Esophagus squamous epithelium (tissue), 5 donors: ENCODE measurements at regions not wholly inside any gene's neighbourhood (a gene's known extent, or its start where the extent isn't known, plus 50 kb on each side); places are given as distances from the start of the nearest gene placed in this dataset.

Experiments
- DNase-seq: peaks from one replicate; lab custom pipeline; 2025; lab: John Stamatoyannopoulos, UW
- H3K27ac ChIP-seq, 4 donors: fragments of 200-600 bp; sonication (generic); one replicate each; pipeline ENCODE4 v1.5.1; 2016 to 2019; ENCODE audit warnings: mild to moderate bottlenecking in 1 of 4
- H3K27me3 ChIP-seq, 4 donors: fragments of 200-600 bp; sonication (generic); 1 replicate in 3 of 4; 2 replicates in 1 of 4; pipeline versions ENCODE4 v1.5.1 to v1.6.0; 2017 to 2021; ENCODE audit warnings: antibody characterized with exemption in 1 of 4
- H3K36me3 ChIP-seq, 3 donors: fragments of 200-600 bp; sonication (generic); one replicate each; pipeline ENCODE4 v1.5.1; 2016 to 2019
- H3K4me1 ChIP-seq, 3 donors: fragments of 200-600 bp; sonication (generic); one replicate each; pipeline ENCODE4 v1.5.1; 2017 to 2019
- H3K4me3 ChIP-seq, 4 donors: fragments of 200-600 bp; sonication (generic); 1 replicate in 3 of 4; 2 replicates in 1 of 4; pipeline ENCODE4 v1.5.1; 2016 to 2019; ENCODE audit warnings: mild to moderate bottlenecking in 2 of 4, moderate library complexity in 1 of 4
- H3K9me3 ChIP-seq, 3 donors: fragments of 200-600 bp; sonication (generic); one replicate each; pipeline ENCODE4 v1.5.1; 2016 to 2019
- CTCF ChIP-seq, 6 experiments: fragments of 450-650 bp in 4 of 6; fragments of 200-600 bp in 2 of 6; sonication (generic) in 2 of 6; IDR thresholded peaks; one replicate each; pipeline ENCODE4 v1.5.1; 2016 to 2019; ENCODE audit warnings: antibody characterized with exemption in 6 of 6, mild to moderate bottlenecking in 4 of 6, moderate library complexity in 4 of 6
- POLR2A ChIP-seq, 4 donors: fragments of 450-650 bp; IDR thresholded peaks; one replicate each; pipeline ENCODE4 v1.6.1; 2017; ENCODE audit warnings: antibody characterized with exemption in 4 of 4, mild to moderate bottlenecking in 4 of 4, moderate library complexity in 3 of 4
- WGBS, 2 donors: methylation state at CpG; one replicate each; pipeline ENCODE4 v1.1.5; 2018; 5-methylcytosine and 5-hydroxymethylcytosine counted together
- intact Hi-C: fragments of 100-400 bp; cut with DNase I; formaldehyde crosslinking; loops from one replicate; pipeline ENCODE4 v1.15.0; 2022
- donor health status: DM: yes; HTN: yes; CAD: no.

GRCh38 chr9:95770653-95771131 lies 104.8 kb upstream of the ERCC6L2 start:
- intact Hi-C loops = no loop called here
- H3K27me3 ChIP-seq = peaks cover 0 to 53% (median 0%) of the 10 kb centered on the region in 4 donors
- WGBS, 2 donors = 73 to 75% methylated on average over 4 to 6 of the region's 7 CpGs
- H3K36me3 ChIP-seq = no peaks in the 10 kb centered on the region
- H3K4me3 ChIP-seq = no peak overlapping the region
- TF ChIP-seq POLR2A (IDR thresholded peaks at IDR 0.05) = no peak
- TF ChIP-seq CTCF (IDR thresholded peaks at IDR 0.05) = no peak
- peaks cover 0 to 33% (median 4%) of the 10 kb centered on the region in 3 donors for H3K4me1 ChIP-seq
- H3K27ac ChIP-seq = peak overlapping the region in 3 of 4 donors; percentile 1 to 75 (median 39)
- no peak for DNase-seq
- H3K9me3 ChIP-seq = no peaks in the 10 kb centered on the region

- Histone ChIP-seq H3K9me3 (no peaks in the 10 kb centered on the region), H3K4me1 (peaks cover 0 to 38% (median 4%) of the 10 kb centered on the region in 3 donors), H3K27ac (no peak overlapping the region), H3K36me3 (no peaks in the 10 kb centered on the region), H3K4me3 (no peak overlapping the region), H3K27me3 (peaks cover 0 to 48% (median 0%) of the 10 kb centered on the region in 4 donors)
- WGBS, 2 donors = 47 to 62% methylated on average over 6 of the region's 6 CpGs
- intact Hi-C loops = no loop called here
- no peak for DNase-seq
- no peak for TF ChIP-seq POLR2A (IDR thresholded peaks at IDR 0.05)
- no peak for TF ChIP-seq CTCF (IDR thresholded peaks at IDR 0.05)
Observed at GRCh38 chr9:95769909-95770433, 105.5 kb upstream of the ERCC6L2 start.

GRCh38 chr9:95769473-95769872 lies 106.0 kb upstream of the ERCC6L2 start:
- whole genome bisulfite sequencing, 2 donors = 100% methylated on average over 1 of the region's 2 CpGs; no CpG with 5 or more reads in 1 of the 2 donors
- intact Hi-C loops = no loop called here

GRCh38 chr9:95766906-95767305 lies 108.6 kb upstream of the ERCC6L2 start:
- Histone ChIP-seq H3K4me3 (no peak overlapping the region), H3K9me3 (no peaks in the 10 kb centered on the region), H3K27ac (no peak overlapping the region), H3K4me1 (peaks cover 0 to 30% (median 4%) of the 10 kb centered on the region in 3 donors), H3K27me3 (peaks cover 0 to 28% (median 0%) of the 10 kb centered on the region in 4 donors), H3K36me3 (no peaks in the 10 kb centered on the region)
- no peak for DNase-seq
- intact Hi-C loops = no loop called here
- no peak for TF ChIP-seq CTCF (IDR thresholded peaks at IDR 0.05)
- TF ChIP-seq POLR2A (IDR thresholded peaks at IDR 0.05) = no peak
- WGBS, 2 donors = 67 to 82% methylated on average over 2 to 4 of the region's 4 CpGs

More at GRCh38 chr9:95769473-95769872, 106.0 kb upstream of the ERCC6L2 start:
- Histone ChIP-seq H3K27me3 (peaks cover 0 to 44% (median 0%) of the 10 kb centered on the region in 4 donors), H3K27ac (no peak overlapping the region), H3K36me3 (no peaks in the 10 kb centered on the region), H3K9me3 (no peaks in the 10 kb centered on the region), H3K4me1 (peaks cover 0 to 43% (median 4%) of the 10 kb centered on the region in 3 donors), H3K4me3 (no peak overlapping the region)
- TF ChIP-seq POLR2A (IDR thresholded peaks at IDR 0.05) = no peak
- DNase-seq = no peak

- no peak for DNase-seq
- Histone ChIP-seq H3K4me1 (peaks cover 0 to 14% (median 0%) of the 10 kb centered on the region in 3 donors), H3K4me3 (peak overlapping the region in 3 of 4 donors; percentile 6 to 51 (median 19)), H3K27me3 (peaks cover 0 to 7% (median 0%) of the 10 kb centered on the region in 4 donors), H3K9me3 (no peaks in the 10 kb centered on the region), H3K27ac (peak overlapping the region in 3 of 4 donors; percentile 25 to 67 (median 42)), H3K36me3 (no peaks in the 10 kb centered on the region)
- WGBS, 2 donors = 29 to 36% methylated on average over 16 to 19 of the region's 19 CpGs
- no peak for TF ChIP-seq CTCF (IDR thresholded peaks at IDR 0.05)
- TF ChIP-seq POLR2A (IDR thresholded peaks at IDR 0.05) = no peak
- intact Hi-C loops = no loop called here
Observed at GRCh38 chr9:95764533-95765319, 110.8 kb upstream of the ERCC6L2 start.
